Activated naive CD8-positive, alpha-beta T cell treated with anti-CD3 and anti-CD28 coated beads, Interleukin-2, amount 10 ng/mL, durations not matched to agents 7 days and 5 days (primary cell): ENCODE measurements at regions not wholly inside any gene's neighbourhood (a gene's known extent, or its start where the extent isn't known, plus 50 kb on each side); places are given as distances from the start of the nearest gene placed in this dataset.
"Not testable (repeated sequence)": the region's sequence is repeated elsewhere in the genome, so short reads cannot be mapped to it uniquely, and the experiment has no call there.

Experiments used
- ATAC-seq: fragments of 150-1000 bp; cut with Tn5 transposase; one replicate; pipeline ENCODE4 v1.10.0; 2021; ENCODE audit warnings: low read depth, moderate library complexity
- POLR2A ChIA-PET: fragments of 350-600 bp; sonication (Branson Sonifier 250); formaldehyde crosslinking; loops from one replicate; lab custom pipeline; 2021; ENCODE audit warnings: antibody characterized with exemption; lab: Charles Lee
- DNase-seq: peaks from one replicate; pipeline ENCODE4 v3.0.0; 2021
- H3K27ac Mint-ChIP-seq: one replicate; pipeline ENCODE4 v1.8.0; 2022; ENCODE audit warnings: mild to moderate bottlenecking, mixed read lengths
- H3K27me3 Mint-ChIP-seq: one replicate; pipeline ENCODE4 v1.8.0; 2022; ENCODE audit warnings: mild to moderate bottlenecking, moderate library complexity, mixed read lengths
- H3K36me3 Mint-ChIP-seq: one replicate; pipeline ENCODE4 v1.8.0; 2021; ENCODE audit warnings: mild to moderate bottlenecking, mixed read lengths
- H3K4me1 Mint-ChIP-seq: one replicate; pipeline ENCODE4 v1.8.0; 2021; ENCODE audit warnings: mixed read lengths
- H3K4me3 Mint-ChIP-seq: one replicate; pipeline ENCODE4 v1.8.0; 2022; ENCODE audit warnings: mild to moderate bottlenecking, moderate library complexity, mixed read lengths
- H3K9me3 Mint-ChIP-seq: one replicate; pipeline ENCODE4 v1.8.0; 2021; ENCODE audit warnings: mixed read lengths

DNA sequence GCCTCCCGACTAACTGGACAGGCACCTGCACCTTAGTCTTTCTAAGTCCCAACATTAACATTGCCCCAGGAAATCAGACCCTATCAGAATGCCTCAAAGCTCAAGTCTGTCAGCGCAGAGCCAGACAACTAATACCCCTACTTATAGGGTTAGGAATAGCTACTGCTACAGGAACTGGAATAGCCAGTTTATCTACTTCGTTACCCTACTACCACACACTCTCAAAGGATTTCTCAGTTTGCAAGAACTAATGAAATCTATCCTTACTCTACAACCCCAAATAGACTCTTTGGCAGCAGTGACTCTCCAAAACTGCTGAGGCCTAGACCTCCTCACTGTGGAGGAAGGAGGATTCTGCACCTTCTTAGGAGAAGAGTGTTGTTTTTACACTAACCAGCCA lies 88.5 kb downstream of the COPRS start:
- H3K27ac Mint-ChIP-seq, H3K4me3 Mint-ChIP-seq, ATAC-seq, H3K4me1 Mint-ChIP-seq, H3K9me3 Mint-ChIP-seq, H3K36me3 Mint-ChIP-seq, DNase-seq, POLR2A ChIA-PET, H3K27me3 Mint-ChIP-seq: not testable (repeated sequence)

DNA sequence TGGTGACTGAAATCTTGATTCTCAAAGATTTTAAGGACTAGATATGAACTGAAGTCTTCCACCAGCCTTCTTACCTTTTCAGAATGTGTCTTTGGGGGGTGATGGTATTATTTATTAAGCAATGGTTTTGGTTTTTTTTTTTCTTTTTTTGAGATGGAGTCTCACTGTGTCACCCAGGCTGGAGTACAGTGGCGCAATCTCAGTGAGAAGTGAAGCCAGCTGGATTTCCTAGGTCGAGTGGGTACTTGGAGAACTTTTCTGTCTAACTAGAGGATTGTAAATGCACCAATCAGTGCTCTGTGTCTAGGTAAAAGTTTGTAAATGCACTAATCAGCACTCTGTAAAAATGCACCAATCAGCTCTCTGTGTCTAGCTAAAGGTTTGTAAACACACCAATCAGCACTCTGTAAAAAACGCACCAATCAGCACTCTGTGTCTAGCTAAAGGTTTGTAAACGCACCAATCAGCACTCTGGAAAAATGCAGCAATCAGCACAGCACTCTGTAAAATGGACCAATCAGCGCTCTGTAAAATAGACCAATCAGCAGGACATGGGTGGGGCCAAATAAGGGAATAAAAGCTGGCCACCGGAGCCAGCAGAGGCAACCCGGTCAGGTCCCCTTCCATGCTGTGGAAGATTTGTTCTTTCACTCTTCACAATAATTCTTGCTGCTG lies 97.1 kb downstream of the COPRS start:
- ATAC-seq, H3K27ac Mint-ChIP-seq: not testable (repeated sequence)

DNA sequence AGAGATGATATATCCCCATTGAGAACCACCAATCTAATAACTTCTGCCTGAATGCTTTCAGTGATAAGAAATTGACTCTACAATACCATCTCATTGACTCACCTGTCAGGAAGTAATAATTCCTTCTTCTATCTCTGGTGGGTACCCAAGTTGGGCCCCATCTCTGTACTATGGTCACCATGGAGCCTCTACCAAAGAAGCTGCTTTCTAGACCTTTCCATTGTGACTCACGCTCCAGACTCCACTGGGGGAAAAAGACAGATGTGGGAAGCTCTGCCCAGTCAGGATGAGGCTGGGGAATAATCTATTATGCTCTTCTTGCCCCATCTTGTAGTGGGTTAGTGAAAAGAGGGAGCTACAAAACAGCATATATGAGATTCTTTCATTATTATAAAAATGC lies 100.4 kb downstream of the COPRS start:
- Mint-ChIP-seq H3K4me3 (no peak overlapping the region), H3K9me3 (peaks cover 1% of the 10 kb centered on the region), H3K27me3 (peaks cover 18% of the 10 kb centered on the region), H3K27ac (no peak overlapping the region), H3K36me3 (no peaks in the 10 kb centered on the region), H3K4me1 (peaks cover 12% of the 10 kb centered on the region)
- POLR2A ChIA-PET, result no interaction called here
- DNase-seq (no peak), ATAC-seq (no peak)

More for the DNA sequence above, 97.1 kb downstream of the COPRS start:
- H3K36me3 Mint-ChIP-seq, H3K4me3 Mint-ChIP-seq, POLR2A ChIA-PET, H3K9me3 Mint-ChIP-seq, DNase-seq, H3K4me1 Mint-ChIP-seq: not testable (repeated sequence)
- H3K27me3 Mint-ChIP-seq, result peaks cover 28% of the 10 kb centered on the region

DNA sequence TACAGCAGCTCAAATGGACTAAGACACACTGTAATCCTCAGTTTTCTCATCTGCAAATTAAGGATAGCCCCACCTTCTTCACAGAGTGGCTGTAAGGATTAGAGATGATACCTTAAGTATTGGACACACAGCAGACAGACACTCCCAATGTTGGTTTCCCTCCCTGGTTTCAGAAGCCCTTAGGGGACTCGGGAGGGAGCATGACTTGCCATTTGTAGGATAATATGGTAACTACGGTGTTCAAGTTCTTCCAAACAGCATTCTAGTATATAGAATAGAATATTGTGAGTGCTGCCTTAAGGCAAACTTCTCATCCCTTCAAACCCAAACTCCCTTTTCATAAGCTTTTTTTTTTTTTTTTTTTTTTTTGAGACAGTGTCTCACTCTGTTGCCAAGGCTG lies 101.9 kb downstream of the COPRS start:
- no peaks in the 10 kb centered on the region for H3K36me3 Mint-ChIP-seq
- no peak overlapping the region for H3K27ac Mint-ChIP-seq
- no peak overlapping the region for H3K4me3 Mint-ChIP-seq
- H3K27me3 Mint-ChIP-seq, result peaks cover 14% of the 10 kb centered on the region
- DNase-seq (no peak), ATAC-seq (no peak)
- H3K4me1 Mint-ChIP-seq, result peaks cover 12% of the 10 kb centered on the region
- POLR2A ChIA-PET, result interaction anchor here (0.5 kb wide), 1 partner anchor 968 kb away, joined by 3 read pairs; no protein-coding TSS in a partner anchor
- H3K9me3 Mint-ChIP-seq, result no peaks in the 10 kb centered on the region

DNA sequence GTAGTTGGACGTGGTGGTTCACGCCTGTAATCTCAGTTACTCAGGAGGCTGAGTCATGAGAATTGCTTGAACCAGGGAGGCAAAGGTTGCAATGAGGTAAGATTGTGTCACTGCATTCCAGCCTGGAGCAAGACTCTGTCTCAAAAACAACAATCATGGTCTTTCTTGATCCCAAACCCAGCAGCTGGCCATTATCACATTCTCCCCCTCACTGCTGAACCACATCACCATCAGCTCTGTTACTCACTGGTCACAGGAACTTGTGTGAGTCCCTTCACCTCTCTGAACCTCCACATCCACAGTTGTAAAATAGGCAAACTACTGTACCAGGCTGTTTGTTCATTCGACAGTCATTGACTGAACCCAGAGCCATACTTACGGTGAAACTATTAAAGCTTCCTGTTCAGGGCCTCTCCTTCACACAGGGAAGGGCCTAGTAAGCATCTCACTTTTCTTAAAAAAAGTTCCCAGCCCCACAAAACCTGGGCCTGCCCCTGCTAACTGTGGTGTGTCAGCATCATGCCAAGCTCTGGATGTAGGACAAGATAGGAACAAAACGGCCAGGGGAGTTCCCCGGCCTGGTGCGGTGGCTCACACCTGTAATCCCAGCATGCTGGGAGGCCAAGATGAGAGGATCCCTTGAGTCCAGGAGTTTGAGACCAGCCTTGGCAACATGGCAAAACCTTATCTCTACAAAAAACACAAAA lies 104.7 kb downstream of the COPRS start:
- Mint-ChIP-seq H3K27ac (no peak overlapping the region), H3K27me3 (peaks cover 6% of the 10 kb centered on the region)

DNA sequence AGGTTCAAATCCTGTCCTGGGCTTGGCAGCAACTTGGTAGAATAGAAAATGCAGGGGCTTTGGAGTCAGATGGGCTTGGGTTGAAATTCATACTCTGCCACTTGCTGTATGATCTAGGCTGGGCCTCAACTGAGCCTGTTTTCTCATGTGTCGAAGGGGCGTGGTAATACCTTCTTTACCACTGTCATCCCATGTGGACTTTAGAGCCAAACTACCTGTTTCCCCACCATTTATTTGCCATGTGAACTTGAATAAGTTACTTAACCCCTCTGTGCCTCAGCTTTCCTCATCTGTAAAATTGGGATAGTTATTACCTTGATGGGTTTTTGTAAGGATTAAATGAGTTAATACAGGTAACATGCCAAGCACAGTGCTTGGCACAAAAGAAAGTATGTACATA lies 106.0 kb downstream of the COPRS start:
- no peaks in the 10 kb centered on the region for H3K9me3 Mint-ChIP-seq
- DNase-seq (no peak), ATAC-seq (no peak)
- peaks cover 2% of the 10 kb centered on the region for H3K4me1 Mint-ChIP-seq
- no peaks in the 10 kb centered on the region for H3K27me3 Mint-ChIP-seq
- no peak overlapping the region for H3K27ac Mint-ChIP-seq
- POLR2A ChIA-PET, result no interaction called here
- H3K4me3 Mint-ChIP-seq, result no peak overlapping the region
- no peaks in the 10 kb centered on the region for H3K36me3 Mint-ChIP-seq

More for the DNA sequence above, 104.7 kb downstream of the COPRS start:
- H3K4me3 Mint-ChIP-seq, result no peak overlapping the region
- H3K9me3 Mint-ChIP-seq, result no peaks in the 10 kb centered on the region
- ATAC-seq (no peak), DNase-seq (no peak)
- H3K4me1 Mint-ChIP-seq, result peaks cover 2% of the 10 kb centered on the region
- no peaks in the 10 kb centered on the region for H3K36me3 Mint-ChIP-seq
- POLR2A ChIA-PET, result no interaction called here

DNA sequence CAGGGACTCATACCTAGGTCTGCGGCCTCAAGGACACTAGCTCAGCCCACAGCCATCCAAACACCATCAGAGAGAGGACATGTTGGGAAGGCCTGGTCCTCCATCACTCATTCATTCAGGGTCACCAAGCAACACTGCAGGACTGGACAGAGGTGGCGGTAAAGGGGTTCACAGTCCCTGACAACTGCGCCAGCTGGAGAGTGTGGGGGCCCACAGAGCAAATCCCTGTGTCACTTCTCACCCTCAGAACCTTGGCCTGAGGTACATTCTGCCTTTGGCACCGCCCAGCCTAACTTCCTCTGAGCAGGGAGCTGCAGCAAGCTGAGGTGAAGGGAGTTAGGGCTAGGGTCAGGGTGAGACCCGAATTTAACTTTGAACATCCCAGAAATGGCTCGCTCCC lies 106.5 kb downstream of the COPRS start:
- H3K27ac Mint-ChIP-seq, result no peak overlapping the region
- no peak overlapping the region for H3K4me3 Mint-ChIP-seq
- POLR2A ChIA-PET, result no interaction called here
- DNase-seq (no peak), ATAC-seq (no peak)
- no peaks in the 10 kb centered on the region for H3K27me3 Mint-ChIP-seq
- H3K36me3 Mint-ChIP-seq, result no peaks in the 10 kb centered on the region
- no peaks in the 10 kb centered on the region for H3K9me3 Mint-ChIP-seq
- H3K4me1 Mint-ChIP-seq, result peaks cover 2% of the 10 kb centered on the region

DNA sequence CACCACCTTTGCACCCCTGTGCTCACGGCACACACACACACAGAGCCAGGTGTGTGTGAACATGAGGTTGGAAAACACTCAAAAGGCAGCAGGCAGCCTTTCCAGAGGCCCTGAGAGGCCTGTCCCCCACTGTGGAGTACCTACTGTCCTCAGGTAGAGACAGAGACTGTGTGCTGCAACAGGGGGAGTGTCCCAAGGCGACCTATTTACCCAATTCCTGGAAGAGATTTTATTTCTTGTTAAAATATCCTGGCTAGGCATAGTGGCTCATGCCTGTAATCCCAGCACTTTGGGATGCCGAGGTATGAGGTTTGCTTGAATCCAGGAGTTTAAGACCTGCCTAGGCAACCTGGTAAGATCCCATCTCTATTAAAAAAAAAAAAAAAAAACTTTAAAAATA lies 108.5 kb downstream of the COPRS start:
- Mint-ChIP-seq H3K4me3 (no peak overlapping the region), H3K9me3 (no peaks in the 10 kb centered on the region), H3K27me3 (no peaks in the 10 kb centered on the region), H3K36me3 (no peaks in the 10 kb centered on the region), H3K27ac (no peak overlapping the region), H3K4me1 (peaks cover 4% of the 10 kb centered on the region)
- no peak for DNase-seq
- POLR2A ChIA-PET, result no interaction called here
- no peak for ATAC-seq

DNA sequence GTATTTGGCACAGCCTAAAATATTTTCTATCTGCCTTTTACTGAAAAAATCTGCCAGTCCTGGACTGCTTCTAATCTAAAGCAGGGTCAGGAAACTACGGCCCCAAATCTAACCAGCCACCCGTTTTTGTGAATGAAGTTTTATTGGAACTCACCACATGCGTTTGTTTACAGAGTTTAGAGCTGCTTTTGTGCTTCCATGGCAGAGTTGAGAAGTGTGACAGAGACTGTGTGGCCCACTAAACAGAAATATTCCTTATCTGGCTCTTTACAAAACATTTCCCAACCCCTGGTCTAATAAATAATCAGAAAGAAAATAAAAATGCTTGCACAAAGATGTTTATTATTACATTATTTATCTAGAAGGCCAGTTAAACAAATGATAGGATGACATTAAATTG lies 110.2 kb downstream of the COPRS start:
- H3K27me3 Mint-ChIP-seq, result peaks cover 8% of the 10 kb centered on the region
- ATAC-seq (no peak), DNase-seq (no peak)

DNA sequence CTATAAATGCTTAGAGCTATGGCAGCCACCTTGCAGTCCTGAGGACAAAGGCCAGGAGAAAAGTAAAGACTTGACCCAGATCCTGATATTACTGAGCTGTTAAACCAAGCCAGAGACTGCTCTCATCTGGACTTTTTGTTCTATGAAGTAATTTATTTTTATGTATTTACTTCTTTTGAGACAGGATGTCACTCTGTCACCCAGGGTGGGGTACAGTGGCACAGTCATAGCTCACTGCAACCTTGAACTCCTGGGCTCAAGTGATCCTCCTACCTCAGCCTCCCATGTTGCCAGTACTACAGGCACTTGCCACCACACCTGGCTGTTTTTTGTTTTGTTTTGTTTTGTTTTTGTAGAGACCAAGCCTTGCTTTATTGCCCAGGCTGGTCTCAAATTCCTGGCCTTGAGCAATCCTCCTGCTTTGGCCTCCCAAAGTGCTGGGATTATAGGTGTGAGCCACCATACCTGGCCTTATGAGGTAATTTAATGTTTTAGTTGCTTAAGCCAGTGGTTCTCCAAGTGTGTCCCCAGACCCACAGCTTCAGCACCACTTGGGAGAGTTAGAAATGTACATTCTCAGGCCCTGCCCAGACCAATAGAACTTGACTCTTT lies 112.1 kb downstream of the COPRS start:
- no peak overlapping the region for H3K4me3 Mint-ChIP-seq
- ATAC-seq (no peak), DNase-seq (no peak)
- H3K4me1 Mint-ChIP-seq, result peaks cover 8% of the 10 kb centered on the region
- no peak overlapping the region for H3K27ac Mint-ChIP-seq
- no peaks in the 10 kb centered on the region for H3K36me3 Mint-ChIP-seq
- POLR2A ChIA-PET, result no interaction called here
- peaks cover 17% of the 10 kb centered on the region for H3K27me3 Mint-ChIP-seq
- H3K9me3 Mint-ChIP-seq, result no peaks in the 10 kb centered on the region

More for the DNA sequence above, 110.2 kb downstream of the COPRS start:
- no peaks in the 10 kb centered on the region for H3K9me3 Mint-ChIP-seq
- POLR2A ChIA-PET, result no interaction called here
- H3K27ac Mint-ChIP-seq, result no peak overlapping the region
- no peaks in the 10 kb centered on the region for H3K36me3 Mint-ChIP-seq
- H3K4me1 Mint-ChIP-seq, result peaks cover 5% of the 10 kb centered on the region
- H3K4me3 Mint-ChIP-seq, result no peak overlapping the region

DNA sequence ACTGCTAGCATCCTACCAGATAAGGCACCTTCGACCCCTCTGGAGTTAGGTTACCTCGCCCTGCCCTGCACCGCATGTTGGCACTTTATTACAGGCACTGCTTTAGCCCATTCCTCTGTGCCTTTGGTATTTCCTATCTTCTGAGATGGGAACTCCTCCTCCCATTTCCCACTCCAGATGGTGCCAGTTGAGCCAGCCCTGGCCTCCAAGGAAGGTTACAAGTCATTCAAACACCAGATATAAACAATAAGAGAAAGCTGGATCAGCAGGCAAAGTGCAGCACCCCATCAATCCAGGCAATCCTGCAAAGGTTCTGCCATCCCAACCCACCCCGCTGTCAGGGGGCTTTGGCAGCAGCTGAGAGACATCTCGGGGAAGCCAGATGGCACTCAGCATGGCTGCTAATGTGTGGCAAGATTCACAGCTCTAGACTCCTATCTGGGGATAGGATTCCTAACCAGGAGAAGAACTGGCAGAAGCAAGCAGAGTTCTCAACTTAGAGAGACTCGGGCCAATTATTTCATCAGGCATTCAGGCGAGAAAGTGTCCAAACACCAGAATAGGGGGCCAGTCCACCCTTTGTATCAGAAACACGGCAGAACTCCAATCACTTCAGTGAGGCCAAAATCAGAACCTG lies 113.0 kb downstream of the COPRS start:
- no peaks in the 10 kb centered on the region for H3K36me3 Mint-ChIP-seq
- no peaks in the 10 kb centered on the region for H3K9me3 Mint-ChIP-seq
- H3K4me1 Mint-ChIP-seq, result peaks cover 8% of the 10 kb centered on the region
- ATAC-seq (no peak), DNase-seq (no peak)
- H3K27ac Mint-ChIP-seq, result no peak overlapping the region
- H3K27me3 Mint-ChIP-seq, result peaks cover 22% of the 10 kb centered on the region
- H3K4me3 Mint-ChIP-seq, result no peak overlapping the region
- POLR2A ChIA-PET, result no interaction called here

DNA sequence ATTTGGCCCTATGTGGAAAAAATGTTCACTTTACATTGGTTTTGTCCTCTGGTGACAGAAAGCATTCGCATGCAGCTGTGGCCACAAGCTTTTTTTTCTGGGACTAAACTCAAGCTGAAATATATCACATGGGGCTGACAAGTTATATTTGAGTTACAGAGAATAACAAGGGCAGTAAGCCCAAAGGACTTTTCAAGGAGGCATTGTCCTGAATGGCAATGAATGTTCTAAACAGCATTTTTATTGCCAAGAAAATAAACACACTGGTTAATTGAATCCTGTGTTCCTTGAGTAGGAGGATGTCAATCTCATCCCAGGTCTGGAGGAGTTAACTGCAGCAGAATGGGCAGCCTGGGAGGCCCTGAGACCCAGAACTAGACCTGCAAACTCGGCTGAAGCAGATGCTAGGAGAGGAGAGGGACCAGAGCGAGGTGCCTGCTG lies 114.5 kb downstream of the COPRS start:
- no peak for ATAC-seq
- peaks cover 31% of the 10 kb centered on the region for H3K27me3 Mint-ChIP-seq
- DNase-seq, result no peak
- H3K27ac Mint-ChIP-seq, result no peak overlapping the region
- peaks cover 8% of the 10 kb centered on the region for H3K4me1 Mint-ChIP-seq
- H3K4me3 Mint-ChIP-seq, result no peak overlapping the region
- no peaks in the 10 kb centered on the region for H3K9me3 Mint-ChIP-seq
- no peaks in the 10 kb centered on the region for H3K36me3 Mint-ChIP-seq
- POLR2A ChIA-PET, result no interaction called here

DNA sequence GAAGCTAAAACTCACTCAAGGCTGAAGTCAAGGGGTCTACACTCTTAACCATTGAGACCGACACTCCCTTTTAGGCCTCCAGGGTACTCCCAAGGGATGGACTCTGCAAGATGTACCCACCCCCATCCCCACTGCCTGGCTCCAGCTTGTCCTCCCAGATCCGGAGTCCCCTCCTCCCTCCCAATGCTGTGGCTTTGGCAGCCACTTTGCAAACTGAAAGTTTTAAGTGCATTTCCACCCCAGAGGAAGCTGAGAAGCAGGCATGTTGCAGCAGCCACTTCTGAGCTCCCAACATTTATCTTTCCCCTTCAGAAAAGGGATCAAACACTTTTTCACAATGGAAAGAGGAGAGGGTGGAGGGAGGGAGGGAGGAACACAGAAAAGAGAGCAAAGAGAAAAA lies 115.2 kb downstream of the COPRS start:
- ATAC-seq (no peak), DNase-seq (no peak)
- Mint-ChIP-seq H3K36me3 (no peaks in the 10 kb centered on the region), H3K27me3 (peaks cover 35% of the 10 kb centered on the region), H3K4me3 (no peak overlapping the region), H3K4me1 (peaks cover 8% of the 10 kb centered on the region), H3K27ac (no peak overlapping the region), H3K9me3 (no peaks in the 10 kb centered on the region)
- POLR2A ChIA-PET, result no interaction called here
